SK-N-SH (cell line): ENCODE measurements at regions not wholly inside any gene's neighbourhood (a gene's known extent, or its start where the extent isn't known, plus 50 kb on each side); places are given as distances from the start of the nearest gene placed in this dataset.

Experiments used
- CHD2 ChIP-seq: fragments of 150-350 bp; IDR thresholded peaks from 2 replicates; pipeline ENCODE4 v1.6.1; 2018; ENCODE audit warnings: low read length; ENCODE audit not compliant: partially characterized antibody
- GABPA ChIP-seq: IDR thresholded peaks from 2 replicates; pipeline ENCODE4 v1.4.0; 2012; ENCODE audit warnings: low read depth, mild to moderate bottlenecking
- RCOR1 ChIP-seq: fragments of 150-350 bp; IDR thresholded peaks from 2 replicates; pipeline ENCODE4 v1.6.1; 2017; ENCODE audit warnings: antibody characterized with exemption, low read length
- TAF1 ChIP-seq: IDR thresholded peaks from 2 replicates; pipeline ENCODE4 v1.6.1; 2012; ENCODE audit warnings: low read depth, mild to moderate bottlenecking, low read length, moderate library complexity, borderline replicate concordance
- TF ChIP-seq, protein P1 (sequence below): IDR thresholded peaks from 2 replicates; pipeline ENCODE4 v1.4.0; 2012; ENCODE audit warnings: low read depth
- TF ChIP-seq, protein P2 (sequence below): IDR thresholded peaks from 2 replicates; pipeline ENCODE4 v1.4.0; 2012; ENCODE audit warnings: low read depth, borderline replicate concordance
- TF ChIP-seq, protein P3 (sequence below): fragments of 150-350 bp; IDR thresholded peaks from 2 replicates; pipeline ENCODE4 v1.6.1; 2017; ENCODE audit warnings: antibody characterized with exemption, low read length, low read depth, borderline replicate concordance
- TF ChIP-seq, protein P4 (sequence below): IDR thresholded peaks from 2 replicates; pipeline ENCODE4 v1.6.1; 2012; ENCODE audit warnings: mild to moderate bottlenecking, low read depth, low read length, moderate library complexity
- TF ChIP-seq, protein P5 (sequence below): IDR thresholded peaks from 2 replicates; pipeline ENCODE4 v1.4.0; 2012; ENCODE audit warnings: low read depth, borderline replicate concordance
- TF ChIP-seq, protein P6 (sequence below): fragments of 200-600 bp; sonication (generic); IDR thresholded peaks from 2 replicates; pipeline ENCODE4 v1.6.1; 2017; ENCODE audit warnings: antibody characterized with exemption, mild to moderate bottlenecking, moderate library complexity

DNA sequence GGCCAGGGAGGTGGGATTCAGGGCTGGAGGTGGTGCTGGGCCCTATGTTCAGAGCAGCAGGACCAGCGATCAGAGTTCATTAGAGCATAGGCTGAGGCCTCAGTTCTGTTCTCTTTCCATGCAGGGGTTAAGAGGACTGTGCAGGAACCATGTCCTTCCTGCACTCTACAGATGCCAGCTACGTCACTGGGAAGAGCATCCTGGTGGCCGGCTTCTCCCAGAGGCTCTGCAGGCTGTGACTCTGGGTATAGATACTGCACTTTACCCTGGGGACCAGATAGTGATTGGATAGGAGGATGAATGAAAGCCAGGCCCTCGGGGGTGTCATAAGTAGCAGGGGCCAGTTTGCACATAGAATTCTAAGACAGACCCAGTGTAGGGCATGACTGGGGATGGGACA is 92.6 kb downstream of the DHRS2 start:
- TF ChIP-seq, protein P1, sequence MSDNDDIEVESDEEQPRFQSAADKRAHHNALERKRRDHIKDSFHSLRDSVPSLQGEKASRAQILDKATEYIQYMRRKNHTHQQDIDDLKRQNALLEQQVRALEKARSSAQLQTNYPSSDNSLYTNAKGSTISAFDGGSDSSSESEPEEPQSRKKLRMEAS = no peak
- TF ChIP-seq, protein P2, sequence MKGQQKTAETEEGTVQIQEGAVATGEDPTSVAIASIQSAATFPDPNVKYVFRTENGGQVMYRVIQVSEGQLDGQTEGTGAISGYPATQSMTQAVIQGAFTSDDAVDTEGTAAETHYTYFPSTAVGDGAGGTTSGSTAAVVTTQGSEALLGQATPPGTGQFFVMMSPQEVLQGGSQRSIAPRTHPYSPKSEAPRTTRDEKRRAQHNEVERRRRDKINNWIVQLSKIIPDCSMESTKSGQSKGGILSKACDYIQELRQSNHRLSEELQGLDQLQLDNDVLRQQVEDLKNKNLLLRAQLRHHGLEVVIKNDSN = no peak
- TF ChIP-seq, protein P3, sequence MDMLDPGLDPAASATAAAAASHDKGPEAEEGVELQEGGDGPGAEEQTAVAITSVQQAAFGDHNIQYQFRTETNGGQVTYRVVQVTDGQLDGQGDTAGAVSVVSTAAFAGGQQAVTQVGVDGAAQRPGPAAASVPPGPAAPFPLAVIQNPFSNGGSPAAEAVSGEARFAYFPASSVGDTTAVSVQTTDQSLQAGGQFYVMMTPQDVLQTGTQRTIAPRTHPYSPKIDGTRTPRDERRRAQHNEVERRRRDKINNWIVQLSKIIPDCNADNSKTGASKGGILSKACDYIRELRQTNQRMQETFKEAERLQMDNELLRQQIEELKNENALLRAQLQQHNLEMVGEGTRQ = no peak
- TF ChIP-seq TAF1 = no peak
- TF ChIP-seq, protein P4, sequence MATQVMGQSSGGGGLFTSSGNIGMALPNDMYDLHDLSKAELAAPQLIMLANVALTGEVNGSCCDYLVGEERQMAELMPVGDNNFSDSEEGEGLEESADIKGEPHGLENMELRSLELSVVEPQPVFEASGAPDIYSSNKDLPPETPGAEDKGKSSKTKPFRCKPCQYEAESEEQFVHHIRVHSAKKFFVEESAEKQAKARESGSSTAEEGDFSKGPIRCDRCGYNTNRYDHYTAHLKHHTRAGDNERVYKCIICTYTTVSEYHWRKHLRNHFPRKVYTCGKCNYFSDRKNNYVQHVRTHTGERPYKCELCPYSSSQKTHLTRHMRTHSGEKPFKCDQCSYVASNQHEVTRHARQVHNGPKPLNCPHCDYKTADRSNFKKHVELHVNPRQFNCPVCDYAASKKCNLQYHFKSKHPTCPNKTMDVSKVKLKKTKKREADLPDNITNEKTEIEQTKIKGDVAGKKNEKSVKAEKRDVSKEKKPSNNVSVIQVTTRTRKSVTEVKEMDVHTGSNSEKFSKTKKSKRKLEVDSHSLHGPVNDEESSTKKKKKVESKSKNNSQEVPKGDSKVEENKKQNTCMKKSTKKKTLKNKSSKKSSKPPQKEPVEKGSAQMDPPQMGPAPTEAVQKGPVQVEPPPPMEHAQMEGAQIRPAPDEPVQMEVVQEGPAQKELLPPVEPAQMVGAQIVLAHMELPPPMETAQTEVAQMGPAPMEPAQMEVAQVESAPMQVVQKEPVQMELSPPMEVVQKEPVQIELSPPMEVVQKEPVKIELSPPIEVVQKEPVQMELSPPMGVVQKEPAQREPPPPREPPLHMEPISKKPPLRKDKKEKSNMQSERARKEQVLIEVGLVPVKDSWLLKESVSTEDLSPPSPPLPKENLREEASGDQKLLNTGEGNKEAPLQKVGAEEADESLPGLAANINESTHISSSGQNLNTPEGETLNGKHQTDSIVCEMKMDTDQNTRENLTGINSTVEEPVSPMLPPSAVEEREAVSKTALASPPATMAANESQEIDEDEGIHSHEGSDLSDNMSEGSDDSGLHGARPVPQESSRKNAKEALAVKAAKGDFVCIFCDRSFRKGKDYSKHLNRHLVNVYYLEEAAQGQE = no peak
- TF ChIP-seq, protein P5, sequence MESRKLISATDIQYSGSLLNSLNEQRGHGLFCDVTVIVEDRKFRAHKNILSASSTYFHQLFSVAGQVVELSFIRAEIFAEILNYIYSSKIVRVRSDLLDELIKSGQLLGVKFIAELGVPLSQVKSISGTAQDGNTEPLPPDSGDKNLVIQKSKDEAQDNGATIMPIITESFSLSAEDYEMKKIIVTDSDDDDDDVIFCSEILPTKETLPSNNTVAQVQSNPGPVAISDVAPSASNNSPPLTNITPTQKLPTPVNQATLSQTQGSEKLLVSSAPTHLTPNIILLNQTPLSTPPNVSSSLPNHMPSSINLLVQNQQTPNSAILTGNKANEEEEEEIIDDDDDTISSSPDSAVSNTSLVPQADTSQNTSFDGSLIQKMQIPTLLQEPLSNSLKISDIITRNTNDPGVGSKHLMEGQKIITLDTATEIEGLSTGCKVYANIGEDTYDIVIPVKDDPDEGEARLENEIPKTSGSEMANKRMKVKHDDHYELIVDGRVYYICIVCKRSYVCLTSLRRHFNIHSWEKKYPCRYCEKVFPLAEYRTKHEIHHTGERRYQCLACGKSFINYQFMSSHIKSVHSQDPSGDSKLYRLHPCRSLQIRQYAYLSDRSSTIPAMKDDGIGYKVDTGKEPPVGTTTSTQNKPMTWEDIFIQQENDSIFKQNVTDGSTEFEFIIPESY = no peak
- TF ChIP-seq, protein P6, sequence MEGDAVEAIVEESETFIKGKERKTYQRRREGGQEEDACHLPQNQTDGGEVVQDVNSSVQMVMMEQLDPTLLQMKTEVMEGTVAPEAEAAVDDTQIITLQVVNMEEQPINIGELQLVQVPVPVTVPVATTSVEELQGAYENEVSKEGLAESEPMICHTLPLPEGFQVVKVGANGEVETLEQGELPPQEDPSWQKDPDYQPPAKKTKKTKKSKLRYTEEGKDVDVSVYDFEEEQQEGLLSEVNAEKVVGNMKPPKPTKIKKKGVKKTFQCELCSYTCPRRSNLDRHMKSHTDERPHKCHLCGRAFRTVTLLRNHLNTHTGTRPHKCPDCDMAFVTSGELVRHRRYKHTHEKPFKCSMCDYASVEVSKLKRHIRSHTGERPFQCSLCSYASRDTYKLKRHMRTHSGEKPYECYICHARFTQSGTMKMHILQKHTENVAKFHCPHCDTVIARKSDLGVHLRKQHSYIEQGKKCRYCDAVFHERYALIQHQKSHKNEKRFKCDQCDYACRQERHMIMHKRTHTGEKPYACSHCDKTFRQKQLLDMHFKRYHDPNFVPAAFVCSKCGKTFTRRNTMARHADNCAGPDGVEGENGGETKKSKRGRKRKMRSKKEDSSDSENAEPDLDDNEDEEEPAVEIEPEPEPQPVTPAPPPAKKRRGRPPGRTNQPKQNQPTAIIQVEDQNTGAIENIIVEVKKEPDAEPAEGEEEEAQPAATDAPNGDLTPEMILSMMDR = no peak
- no peak for TF ChIP-seq RCOR1
- no peak for TF ChIP-seq CHD2
- TF ChIP-seq GABPA = no peak
